HCT116 (cell line): ENCODE measurements at regions not wholly inside any gene's neighbourhood (a gene's known extent, or its start where the extent isn't known, plus 50 kb on each side); places are given as distances from the start of the nearest gene placed in this dataset.

Source experiments
- CBX3 ChIP-seq: IDR thresholded peaks from 2 replicates; pipeline ENCODE4 v1.6.1; 2012; ENCODE audit warnings: low read depth
- POLR2AphosphoS5 ChIP-seq: IDR thresholded peaks from 2 replicates; pipeline ENCODE4 v1.6.1; 2011; ENCODE audit warnings: mild to moderate bottlenecking, low read depth, low read length, moderate library complexity
- SIN3A ChIP-seq: IDR thresholded peaks from 2 replicates; pipeline ENCODE4 v1.6.1; 2012; ENCODE audit warnings: low read depth
- ZNF274 ChIP-seq: fragments of 200-500 bp; sonication (Bioruptor generic); IDR thresholded peaks from 2 replicates; pipeline ENCODE4 v1.6.1; 2014; ENCODE audit warnings: mild to moderate bottlenecking, low read depth, low read length, inconsistent platforms
- TF ChIP-seq, protein P1 (sequence below), 3 experiments: fragments of 200-600 bp in 1 of 3; sonication (generic) in 1 of 3; IDR thresholded peaks in 2 of 3; conservative IDR thresholded peaks in 1 of 3; 2 replicates each; pipeline ENCODE4 v1.5.1; 2012 to 2017; ENCODE audit warnings: low read depth in 2 of 3, low read length in 2 of 3, antibody characterized with exemption in 1 of 3, borderline replicate concordance in 1 of 3, control low read depth in 1 of 3, mild to moderate bottlenecking in 1 of 3, mixed read lengths in 1 of 3, mixed run types in 1 of 3, moderate library complexity in 1 of 3; ENCODE audit not compliant: insufficient read depth in 1 of 3
- TF ChIP-seq, protein P2 (sequence below): IDR thresholded peaks from 2 replicates; pipeline ENCODE4 v1.6.1; 2012; ENCODE audit warnings: low read depth

DNA sequence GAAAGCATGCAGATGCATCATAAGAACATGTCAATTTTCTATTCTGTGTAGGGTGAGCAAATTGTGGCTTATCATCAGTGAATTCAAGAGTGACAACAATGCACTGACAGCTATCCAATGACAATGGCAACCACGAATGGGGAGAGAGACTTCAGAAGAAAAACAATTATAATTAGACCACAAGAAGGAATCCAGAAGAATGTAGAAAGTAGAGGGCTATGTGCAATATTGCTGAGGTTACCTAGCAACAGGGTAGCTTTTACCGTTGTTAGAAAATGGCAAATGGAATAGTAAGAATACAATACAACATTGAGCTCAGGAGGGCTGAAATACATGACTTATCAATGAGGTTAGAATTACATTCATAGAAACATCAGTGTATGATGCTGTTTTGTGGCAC lies 71.1 kb upstream of the SESTD1 start:
- TF ChIP-seq, protein P1, sequence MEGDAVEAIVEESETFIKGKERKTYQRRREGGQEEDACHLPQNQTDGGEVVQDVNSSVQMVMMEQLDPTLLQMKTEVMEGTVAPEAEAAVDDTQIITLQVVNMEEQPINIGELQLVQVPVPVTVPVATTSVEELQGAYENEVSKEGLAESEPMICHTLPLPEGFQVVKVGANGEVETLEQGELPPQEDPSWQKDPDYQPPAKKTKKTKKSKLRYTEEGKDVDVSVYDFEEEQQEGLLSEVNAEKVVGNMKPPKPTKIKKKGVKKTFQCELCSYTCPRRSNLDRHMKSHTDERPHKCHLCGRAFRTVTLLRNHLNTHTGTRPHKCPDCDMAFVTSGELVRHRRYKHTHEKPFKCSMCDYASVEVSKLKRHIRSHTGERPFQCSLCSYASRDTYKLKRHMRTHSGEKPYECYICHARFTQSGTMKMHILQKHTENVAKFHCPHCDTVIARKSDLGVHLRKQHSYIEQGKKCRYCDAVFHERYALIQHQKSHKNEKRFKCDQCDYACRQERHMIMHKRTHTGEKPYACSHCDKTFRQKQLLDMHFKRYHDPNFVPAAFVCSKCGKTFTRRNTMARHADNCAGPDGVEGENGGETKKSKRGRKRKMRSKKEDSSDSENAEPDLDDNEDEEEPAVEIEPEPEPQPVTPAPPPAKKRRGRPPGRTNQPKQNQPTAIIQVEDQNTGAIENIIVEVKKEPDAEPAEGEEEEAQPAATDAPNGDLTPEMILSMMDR (IDR thresholded peaks at IDR 0.05 in 2 of 3, conservative IDR thresholded peaks at IDR 0.05 in 1 of 3; ENCODE audit: borderline replicate concordance in 1 of 3, insufficient read depth in 1 of 3, low read depth in 2 of 3, low read length in 2 of 3): no peak
- TF ChIP-seq, protein P2, sequence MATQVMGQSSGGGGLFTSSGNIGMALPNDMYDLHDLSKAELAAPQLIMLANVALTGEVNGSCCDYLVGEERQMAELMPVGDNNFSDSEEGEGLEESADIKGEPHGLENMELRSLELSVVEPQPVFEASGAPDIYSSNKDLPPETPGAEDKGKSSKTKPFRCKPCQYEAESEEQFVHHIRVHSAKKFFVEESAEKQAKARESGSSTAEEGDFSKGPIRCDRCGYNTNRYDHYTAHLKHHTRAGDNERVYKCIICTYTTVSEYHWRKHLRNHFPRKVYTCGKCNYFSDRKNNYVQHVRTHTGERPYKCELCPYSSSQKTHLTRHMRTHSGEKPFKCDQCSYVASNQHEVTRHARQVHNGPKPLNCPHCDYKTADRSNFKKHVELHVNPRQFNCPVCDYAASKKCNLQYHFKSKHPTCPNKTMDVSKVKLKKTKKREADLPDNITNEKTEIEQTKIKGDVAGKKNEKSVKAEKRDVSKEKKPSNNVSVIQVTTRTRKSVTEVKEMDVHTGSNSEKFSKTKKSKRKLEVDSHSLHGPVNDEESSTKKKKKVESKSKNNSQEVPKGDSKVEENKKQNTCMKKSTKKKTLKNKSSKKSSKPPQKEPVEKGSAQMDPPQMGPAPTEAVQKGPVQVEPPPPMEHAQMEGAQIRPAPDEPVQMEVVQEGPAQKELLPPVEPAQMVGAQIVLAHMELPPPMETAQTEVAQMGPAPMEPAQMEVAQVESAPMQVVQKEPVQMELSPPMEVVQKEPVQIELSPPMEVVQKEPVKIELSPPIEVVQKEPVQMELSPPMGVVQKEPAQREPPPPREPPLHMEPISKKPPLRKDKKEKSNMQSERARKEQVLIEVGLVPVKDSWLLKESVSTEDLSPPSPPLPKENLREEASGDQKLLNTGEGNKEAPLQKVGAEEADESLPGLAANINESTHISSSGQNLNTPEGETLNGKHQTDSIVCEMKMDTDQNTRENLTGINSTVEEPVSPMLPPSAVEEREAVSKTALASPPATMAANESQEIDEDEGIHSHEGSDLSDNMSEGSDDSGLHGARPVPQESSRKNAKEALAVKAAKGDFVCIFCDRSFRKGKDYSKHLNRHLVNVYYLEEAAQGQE: no peak
- TF ChIP-seq POLR2AphosphoS5 (no peak), ZNF274 (no peak), SIN3A (no peak), CBX3 (no peak)
